B cell (primary cell): ENCODE measurements at regions not wholly inside any gene's neighbourhood (a gene's known extent, or its start where the extent isn't known, plus 50 kb on each side); places are given as distances from the start of the nearest gene placed in this dataset.

Experiments used
- ATAC-seq: fragments of 200-7000 bp; cut with Tn5 transposase; one replicate; pipeline ENCODE4 v1.10.0; 2021; ENCODE audit warnings: low read depth, mild to moderate bottlenecking, moderate number of reproducible peaks, moderate library complexity
- CTCF ChIA-PET: fragments of 350-600 bp; sonication (Branson Sonifier 250); formaldehyde crosslinking; loops from one replicate; lab custom pipeline; 2021; ENCODE audit warnings: antibody characterized with exemption, inconsistent platforms; lab: Charles Lee
- POLR2A ChIA-PET: fragments of 350-600 bp; sonication (Branson Sonifier 250); formaldehyde crosslinking; loops from one replicate; lab custom pipeline; 2021; ENCODE audit warnings: antibody characterized with exemption; lab: Charles Lee
- DNase-seq: peaks from one replicate; pipeline ENCODE4 v3.0.0; 2013
- H2AFZ ChIP-seq: 2 replicates; pipeline ENCODE4 v1.6.1; 2012; ENCODE audit warnings: mild to moderate bottlenecking, low read depth, low read length; ENCODE audit not compliant: insufficient read depth, poor library complexity, severe bottlenecking
- H3K27ac ChIP-seq, 2 donors: 1 replicate in 1 of 2; 2 replicates in 1 of 2; pipeline ENCODE4 v1.5.1; 2012 to 2013; ENCODE audit warnings: low read length in 2 of 2, mild to moderate bottlenecking in 2 of 2, moderate library complexity in 1 of 2
- H3K27me3 ChIP-seq, 4 experiments: fragments of 200-600 bp in 1 of 4; sonication (generic) in 1 of 4; replicated peaks in 1 of 4; 1 replicate in 2 of 4; 2 replicates in 2 of 4; pipeline versions ENCODE4 v1.6.1 to v1.7.0; 2013 to 2016; ENCODE audit warnings: low read length in 3 of 4, mild to moderate bottlenecking in 2 of 4, mixed read lengths in 1 of 4, moderate library complexity in 1 of 4; ENCODE audit not compliant: insufficient read depth in 4 of 4, control insufficient read depth in 3 of 4; ENCODE audit errors: control extremely low read depth in 1 of 4
- H3K36me3 ChIP-seq, 2 experiments: replicated peaks in 1 of 2; 1 replicate in 1 of 2; 2 replicates in 1 of 2; pipeline versions ENCODE4 v1.6.1 to v1.7.1; 2013; ENCODE audit warnings: low read length in 1 of 2; ENCODE audit not compliant: insufficient read depth in 2 of 2, control insufficient read depth in 1 of 2; ENCODE audit errors: control extremely low read depth in 1 of 2, extremely low read depth in 1 of 2
- H3K4me1 ChIP-seq, 2 donors: fragments of 200-600 bp in 1 of 2; sonication (generic) in 1 of 2; 1 replicate in 1 of 2; 2 replicates in 1 of 2; pipeline versions ENCODE4 v1.5.1 to v1.6.1; 2013 to 2017; ENCODE audit warnings: low read length in 2 of 2; ENCODE audit not compliant: control insufficient read depth in 2 of 2, insufficient read depth in 2 of 2
- H3K4me2 ChIP-seq: replicated peaks from 2 replicates; pipeline ENCODE3; 2012; ENCODE audit warnings: mild to moderate bottlenecking, low read depth, low read length; ENCODE audit not compliant: poor library complexity, severe bottlenecking
- H3K4me3 ChIP-seq, 5 experiments: fragments of 200-600 bp in 1 of 5; sonication (generic) in 1 of 5; 1 replicate in 3 of 5; 2 replicates in 2 of 5; pipeline versions ENCODE4 v1.5.1 to v1.7.0; 2011 to 2016; ENCODE audit warnings: low read length in 4 of 5, mild to moderate bottlenecking in 4 of 5, low read depth in 2 of 5, control low read depth in 1 of 5, moderate library complexity in 1 of 5; ENCODE audit not compliant: insufficient read depth in 1 of 5; ENCODE audit errors: control extremely low read depth in 1 of 5, extremely low read depth in 1 of 5
- H3K79me2 ChIP-seq: fragments of 200-600 bp; sonication (generic); one replicate; pipeline ENCODE4 v1.6.0; 2016; ENCODE audit warnings: low read length; ENCODE audit not compliant: control insufficient read depth, insufficient read depth
- H3K9ac ChIP-seq: fragments of 200-600 bp; sonication (generic); 2 replicates; pipeline ENCODE4 v1.6.1; 2017; ENCODE audit warnings: mild to moderate bottlenecking, low read length, moderate library complexity
- H3K9me3 ChIP-seq, 3 donors: one replicate each; pipeline versions ENCODE4 v1.6.1 to v1.7.1; 2013; ENCODE audit warnings: low read length in 2 of 3; ENCODE audit not compliant: control insufficient read depth in 2 of 3, insufficient read depth in 1 of 3; ENCODE audit errors: control extremely low read depth in 1 of 3
- H4K20me1 ChIP-seq: 2 replicates; pipeline ENCODE4 v1.6.0; 2012; ENCODE audit warnings: mild to moderate bottlenecking, low read length; ENCODE audit not compliant: insufficient read depth, control insufficient read depth, poor library complexity, severe bottlenecking
- H3K27ac Mint-ChIP-seq: one replicate; pipeline ENCODE4 v1.8.0; 2021; ENCODE audit warnings: mixed read lengths
- H3K27me3 Mint-ChIP-seq: one replicate; pipeline ENCODE4 v1.8.0; 2021; ENCODE audit warnings: mixed read lengths
- H3K4me1 Mint-ChIP-seq: one replicate; pipeline ENCODE4 v1.8.0; 2021; ENCODE audit warnings: mixed read lengths
- H3K4me3 Mint-ChIP-seq: one replicate; pipeline ENCODE4 v1.8.0; 2021; ENCODE audit warnings: mixed read lengths
- H3K9me3 Mint-ChIP-seq: one replicate; pipeline ENCODE4 v1.8.0; 2022; ENCODE audit warnings: mixed read lengths; ENCODE audit not compliant: insufficient read depth
- CTCF ChIP-seq: fragments of 200-600 bp; IDR thresholded peaks from one replicate; pipeline ENCODE4 v1.8.0; 2022; ENCODE audit warnings: antibody characterized with exemption, mild to moderate bottlenecking
- EZH2 ChIP-seq: IDR thresholded peaks from 2 replicates; pipeline ENCODE4 v1.6.1; 2012; ENCODE audit warnings: borderline replicate concordance, low read depth, mild to moderate bottlenecking, moderate library complexity, low read length; ENCODE audit not compliant: insufficient read depth, poor library complexity, severe bottlenecking
- WGBS: methylation state at CpG from one replicate; pipeline ENCODE4 v1.1.5; 2013; ENCODE audit warnings: missing lambda C conversion rate; ENCODE audit not compliant: insufficient coverage; 5-methylcytosine and 5-hydroxymethylcytosine counted together
- intact Hi-C: fragments of 100-400 bp; cut with micrococcal nuclease; formaldehyde crosslinking; loops from one replicate; pipeline ENCODE4 v1.10.0; 2022

- Histone ChIP-seq H4K20me1 (no peaks in the 10 kb centered on the region), H3K4me2 (no peak overlapping the region), H3K27me3 (peaks cover 0 to 24% (median 3%) of the 10 kb centered on the region in 4 experiments), H3K27ac (no peak overlapping the region), H3K36me3 (no peaks in the 10 kb centered on the region), H3K4me3 (no peak overlapping the region), H3K9ac (no peak overlapping the region), H2AFZ (no peak overlapping the region), H3K79me2 (no peaks in the 10 kb centered on the region), H3K9me3 (peaks cover 0 to 11% (median 0%) of the 10 kb centered on the region in 3 donors), H3K4me1 (peaks cover 10 to 13% of the 10 kb centered on the region in 2 donors)
- H3K4me1 Mint-ChIP-seq = peaks cover 8% of the 10 kb centered on the region
- no peak overlapping the region for H3K4me3 Mint-ChIP-seq
- ChIA-PET CTCF (no interaction called here), POLR2A (no interaction called here)
- ATAC-seq (no peak), DNase-seq (no peak)
- intact Hi-C loops = no loop called here
- no peaks in the 10 kb centered on the region for H3K9me3 Mint-ChIP-seq
- TF ChIP-seq EZH2 = no peak
- TF ChIP-seq CTCF = no peak
- peaks cover 10% of the 10 kb centered on the region for H3K27me3 Mint-ChIP-seq
- 85% methylated on average over 25 of the region's 25 CpGs for WGBS
- no peak overlapping the region for H3K27ac Mint-ChIP-seq
Measured at GRCh38 chr6:169965657-169966311, 214.4 kb downstream of the ERMARD start.

- H3K27ac ChIP-seq = no peak overlapping the region
- H3K4me2 ChIP-seq = no peak overlapping the region
- Mint-ChIP-seq H3K27me3 (peaks cover 10% of the 10 kb centered on the region), H3K4me1 (peaks cover 8% of the 10 kb centered on the region), H3K4me3 (no peak overlapping the region), H3K27ac (no peak overlapping the region), H3K9me3 (no peaks in the 10 kb centered on the region)
- H3K79me2 ChIP-seq = no peaks in the 10 kb centered on the region
- peaks cover 0 to 25% (median 3%) of the 10 kb centered on the region in 4 experiments for H3K27me3 ChIP-seq
- no peak overlapping the region for H3K9ac ChIP-seq
- intact Hi-C loops = no loop called here
- no peaks in the 10 kb centered on the region for H3K36me3 ChIP-seq
- ChIA-PET CTCF (no interaction called here), POLR2A (no interaction called here)
- 75% methylated on average over 4 of the region's 6 CpGs for WGBS
- H4K20me1 ChIP-seq = no peaks in the 10 kb centered on the region
- peaks cover 0 to 11% (median 0%) of the 10 kb centered on the region in 3 donors for H3K9me3 ChIP-seq
- no peak for DNase-seq
- TF ChIP-seq EZH2 = no peak
- no peak for TF ChIP-seq CTCF
- H3K4me1 ChIP-seq = peaks cover 10 to 13% of the 10 kb centered on the region in 2 donors
- no peak overlapping the region for H2AFZ ChIP-seq
- ATAC-seq = no peak
- H3K4me3 ChIP-seq = no peak overlapping the region
Measured at GRCh38 chr6:169965239-169965638, 213.8 kb downstream of the ERMARD start.
